GM23248 (cell line): ENCODE measurements at regions not wholly inside any gene's neighbourhood (a gene's known extent, or its start where the extent isn't known, plus 50 kb on each side); places are given as distances from the start of the nearest gene placed in this dataset.
A peak's percentile ranks its signal among the peaks of the same experiment; 100 is the strongest.

Source experiments
- DNase-seq: peaks from one replicate; pipeline ENCODE4 v3.0.0-alpha.2; 2015
- H2AFZ ChIP-seq: fragments of 200-600 bp; sonication (generic); 2 replicates; pipeline ENCODE4 v1.6.1; 2016; ENCODE audit warnings: antibody characterized with exemption
- H3F3A ChIP-seq: fragments of 200-600 bp; sonication (generic); 2 replicates; pipeline ENCODE4 v1.6.1; 2016; ENCODE audit warnings: mild to moderate bottlenecking, antibody characterized with exemption, mixed run types; ENCODE audit not compliant: insufficient read depth
- H3K27ac ChIP-seq: fragments of 200-600 bp; sonication (generic); 2 replicates; pipeline ENCODE4 v1.5.1; 2016; ENCODE audit warnings: mild to moderate bottlenecking
- H3K27me3 ChIP-seq: fragments of 200-600 bp; sonication (generic); replicated peaks from 2 replicates; pipeline ENCODE4 v1.6.1; 2016; ENCODE audit warnings: mild to moderate bottlenecking; ENCODE audit not compliant: insufficient read depth
- H3K36me3 ChIP-seq: fragments of 200-600 bp; sonication (generic); 2 replicates; pipeline ENCODE4 v1.6.1; 2016; ENCODE audit warnings: low read depth, mild to moderate bottlenecking
- H3K4me1 ChIP-seq: fragments of 200-600 bp; sonication (generic); 2 replicates; pipeline ENCODE4 v1.6.1; 2016; ENCODE audit warnings: mild to moderate bottlenecking; ENCODE audit not compliant: insufficient read depth
- H3K4me2 ChIP-seq: fragments of 200-600 bp; sonication (generic); one replicate; pipeline ENCODE4 v1.6.1; 2016; ENCODE audit warnings: mild to moderate bottlenecking; ENCODE audit not compliant: unreplicated experiment
- H3K4me3 ChIP-seq: fragments of 200-600 bp; sonication (generic); 2 replicates; pipeline ENCODE4 v1.5.1; 2016; ENCODE audit warnings: mild to moderate bottlenecking
- H3K79me2 ChIP-seq: fragments of 200-600 bp; sonication (generic); 2 replicates; pipeline ENCODE4 v1.6.1; 2016; ENCODE audit warnings: mild to moderate bottlenecking; ENCODE audit not compliant: insufficient read depth
- H3K9ac ChIP-seq: fragments of 200-600 bp; sonication (generic); 2 replicates; pipeline ENCODE4 v1.6.1; 2016; ENCODE audit warnings: mild to moderate bottlenecking
- H3K9me2 ChIP-seq: fragments of 200-600 bp; sonication (generic); 2 replicates; pipeline ENCODE4 v1.6.1; 2016; ENCODE audit warnings: mixed run types, mild to moderate bottlenecking, moderate library complexity; ENCODE audit not compliant: insufficient read depth
- H3K9me3 ChIP-seq: fragments of 200-600 bp; sonication (generic); one replicate; pipeline ENCODE4 v1.6.1; 2017; ENCODE audit warnings: low read depth
- H4K20me1 ChIP-seq: fragments of 200-600 bp; sonication (generic); 2 replicates; pipeline ENCODE4 v1.6.0; 2016; ENCODE audit not compliant: insufficient read depth
- EZH2 ChIP-seq: fragments of 200-600 bp; sonication (generic); IDR thresholded peaks from 2 replicates; pipeline ENCODE4 v1.6.1; 2018; ENCODE audit warnings: antibody characterized with exemption, mild to moderate bottlenecking; ENCODE audit not compliant: insufficient read depth, poor library complexity, severe bottlenecking
- EZH2phosphoT487 ChIP-seq: fragments of 200-600 bp; sonication (generic); IDR thresholded peaks from 2 replicates; pipeline ENCODE4 v1.6.1; 2018; ENCODE audit warnings: antibody characterized with exemption, moderate library complexity, mild to moderate bottlenecking, low read depth; ENCODE audit not compliant: insufficient read depth
- WGBS, 2 experiments: methylation state at CpG; one replicate each; pipeline ENCODE4 v1.1.6; 2015 to 2017; ENCODE audit warnings: low lambda C conversion rate in 2 of 2, low coverage in 1 of 2; ENCODE audit errors: missing lambda C conversion rate in 2 of 2; 5-methylcytosine and 5-hydroxymethylcytosine counted together
- in situ Hi-C: fragments of 300-500 bp; cut with MboI; formaldehyde crosslinking; loops from 2 replicates; pipeline ENCODE4 v1.15.0; 2020

- Histone ChIP-seq H3K4me2 (peak overlapping the region; percentile 52), H2AFZ (peak overlapping the region; percentile 64), H3K9me3 (no peaks in the 10 kb centered on the region), H3K27ac (peak overlapping the region; percentile 82), H3K9me2 (no peaks in the 10 kb centered on the region), H3K36me3 (no peaks in the 10 kb centered on the region), H3F3A (peaks cover 21% of the 10 kb centered on the region), H3K27me3 (no peaks in the 10 kb centered on the region), H4K20me1 (no peaks in the 10 kb centered on the region), H3K4me1 (peaks cover 22% of the 10 kb centered on the region), H3K9ac (peak overlapping the region; percentile 44), H3K79me2 (no peaks in the 10 kb centered on the region), H3K4me3 (peak overlapping the region; percentile 43)
- peak; percentile 78 for DNase-seq
- in situ Hi-C loops, result no loop called here
- TF ChIP-seq EZH2phosphoT487 (no peak), EZH2 (no peak)
- 24 to 30% methylated on average over 4 of the region's 4 CpGs for WGBS, 2 experiments
Measured at GRCh38 chr3:159170436-159171003, 368.7 kb downstream of the MFSD1 start.

GRCh38 chr3:159171333-159171732 lies 369.5 kb downstream of the MFSD1 start:
- H3K9me2 ChIP-seq, result no peaks in the 10 kb centered on the region
- H3K9me3 ChIP-seq, result no peaks in the 10 kb centered on the region
- no peak overlapping the region for H2AFZ ChIP-seq
- TF ChIP-seq EZH2 (no peak), EZH2phosphoT487 (no peak)
- 76 to 83% methylated on average over 3 of the region's 3 CpGs for WGBS, 2 experiments
- no peak overlapping the region for H3K9ac ChIP-seq
- 0 out of 2 replicates have a peak overlapping the region, but pooled peaks have one; percentile 82 for H3K27ac ChIP-seq
- H3K4me1 ChIP-seq, result peaks cover 22% of the 10 kb centered on the region
- no peaks in the 10 kb centered on the region for H4K20me1 ChIP-seq
- H3K36me3 ChIP-seq, result no peaks in the 10 kb centered on the region
- peaks cover 21% of the 10 kb centered on the region for H3F3A ChIP-seq
- peak overlapping the region; percentile 52 for H3K4me2 ChIP-seq
- DNase-seq, result no peak
- H3K4me3 ChIP-seq, result no peak overlapping the region
- no peaks in the 10 kb centered on the region for H3K79me2 ChIP-seq
- H3K27me3 ChIP-seq, result no peaks in the 10 kb centered on the region
- in situ Hi-C loops, result no loop called here

GRCh38 chr3:159172473-159172872 lies 370.6 kb downstream of the MFSD1 start:
- Histone ChIP-seq H3K4me1 (peaks cover 22% of the 10 kb centered on the region), H2AFZ (no peak overlapping the region), H3K9me3 (no peaks in the 10 kb centered on the region), H3K4me2 (no peak overlapping the region), H4K20me1 (no peaks in the 10 kb centered on the region), H3K9me2 (no peaks in the 10 kb centered on the region), H3F3A (peaks cover 21% of the 10 kb centered on the region), H3K79me2 (no peaks in the 10 kb centered on the region), H3K9ac (no peak overlapping the region), H3K27me3 (no peaks in the 10 kb centered on the region), H3K27ac (no peak overlapping the region), H3K4me3 (no peak overlapping the region), H3K36me3 (no peaks in the 10 kb centered on the region)
- in situ Hi-C loops, result no loop called here
- 95 to 98% methylated on average over 2 of the region's 2 CpGs for WGBS, 2 experiments
- TF ChIP-seq EZH2 (no peak), EZH2phosphoT487 (no peak)
- no peak for DNase-seq

GRCh38 chr3:159174715-159175692 lies 373.1 kb downstream of the MFSD1 start:
- Histone ChIP-seq H3K79me2 (no peaks in the 10 kb centered on the region), H4K20me1 (no peaks in the 10 kb centered on the region), H3K36me3 (no peaks in the 10 kb centered on the region), H3K4me3 (no peak overlapping the region), H3K4me2 (no peak overlapping the region), H3K27ac (no peak overlapping the region), H3K4me1 (peaks cover 15% of the 10 kb centered on the region), H3K9me3 (no peaks in the 10 kb centered on the region), H3F3A (peaks cover 15% of the 10 kb centered on the region), H3K9ac (no peak overlapping the region), H2AFZ (no peak overlapping the region), H3K27me3 (no peaks in the 10 kb centered on the region), H3K9me2 (no peaks in the 10 kb centered on the region)
- WGBS, 2 experiments, result 67 to 72% methylated on average over 7 of the region's 7 CpGs
- in situ Hi-C loops, result no loop called here
- no peak for DNase-seq
- TF ChIP-seq EZH2 (no peak), EZH2phosphoT487 (no peak)
